ENCODE measurements at regions not wholly inside any gene's neighbourhood (a gene's known extent, or its start where the extent isn't known, plus 50 kb on each side); places are given as distances from the start of the nearest gene placed in this dataset.

- intact Hi-C loops (cut with DNase I) = no loop called here
These were observed 667.2 kb downstream of the GATA3 start for GRCh38 chr10:8721650-8722049.

GRCh38 chr10:8722835-8723234 lies 668.3 kb downstream of the GATA3 start:
- DNase-seq = no peak
- intact Hi-C loops (cut with DNase I) = no loop called here

More at GRCh38 chr10:8721650-8722049, 667.2 kb downstream of the GATA3 start:
- no peak for DNase-seq

GRCh38 chr10:8725343-8725742 lies 670.9 kb downstream of the GATA3 start:
- intact Hi-C loops (cut with DNase I) = no loop called here
- no peak for DNase-seq

- intact Hi-C loops (cut with DNase I) = no loop called here
- no peak for DNase-seq
These were observed 671.7 kb downstream of the GATA3 start for GRCh38 chr10:8726084-8726778.

- intact Hi-C loops (cut with DNase I) = no loop called here
- no peak for DNase-seq
These were observed 672.2 kb downstream of the GATA3 start for GRCh38 chr10:8726779-8727084.

GRCh38 chr10:8731121-8732095 lies 676.9 kb downstream of the GATA3 start:
- no peak for DNase-seq
- intact Hi-C loops (cut with DNase I) = no loop called here

GRCh38 chr10:8738987-8739386 lies 684.5 kb downstream of the GATA3 start:
- intact Hi-C loops (cut with DNase I) = no loop called here
- no peak for DNase-seq

GRCh38 chr10:8752146-8752843 lies 697.8 kb downstream of the GATA3 start:
- no peak for DNase-seq

GRCh38 chr10:8758029-8758428 lies 703.5 kb downstream of the GATA3 start:
- DNase-seq = no peak
- intact Hi-C loops (cut with DNase I) = no loop called here

More at GRCh38 chr10:8752146-8752843, 697.8 kb downstream of the GATA3 start:
- intact Hi-C loops (cut with DNase I) = no loop called here

- intact Hi-C loops (cut with DNase I) = no loop called here
- DNase-seq = no peak
These were observed 712.4 kb downstream of the GATA3 start for GRCh38 chr10:8766899-8767298.

GRCh38 chr10:8767591-8767990 lies 713.1 kb downstream of the GATA3 start:
- no peak for DNase-seq
- intact Hi-C loops (cut with DNase I) = no loop called here

- no peak for DNase-seq
- intact Hi-C loops (cut with DNase I) = no loop called here
These were observed 713.9 kb downstream of the GATA3 start for GRCh38 chr10:8768341-8768740.

- no peak for DNase-seq
- intact Hi-C loops (cut with DNase I) = no loop called here
These were observed 714.4 kb downstream of the GATA3 start for GRCh38 chr10:8768852-8769251.

GRCh38 chr10:8776926-8777622 lies 722.6 kb downstream of the GATA3 start:
- intact Hi-C loops (cut with DNase I) = no loop called here
- DNase-seq = no peak

GRCh38 chr10:8778713-8779112 lies 724.2 kb downstream of the GATA3 start:
- DNase-seq = no peak
- intact Hi-C loops (cut with DNase I) = no loop called here

GRCh38 chr10:8787649-8788048 lies 733.2 kb downstream of the GATA3 start:
- DNase-seq = no peak

GRCh38 chr10:8790390-8790789 lies 735.9 kb downstream of the GATA3 start:
- intact Hi-C loops (cut with DNase I) = no loop called here
- DNase-seq = no peak

More at GRCh38 chr10:8787649-8788048, 733.2 kb downstream of the GATA3 start:
- intact Hi-C loops (cut with DNase I) = no loop called here

GRCh38 chr10:8794860-8795259 lies 740.4 kb downstream of the GATA3 start:
- no peak for DNase-seq
- intact Hi-C loops (cut with DNase I) = no loop called here

- intact Hi-C loops (cut with DNase I) = no loop called here
- no peak for DNase-seq
These were observed 745.9 kb downstream of the GATA3 start for GRCh38 chr10:8800426-8800825.

GRCh38 chr10:8803992-8804391 lies 749.5 kb downstream of the GATA3 start:
- intact Hi-C loops (cut with DNase I) = no loop called here
- DNase-seq = no peak

- no peak for DNase-seq
- intact Hi-C loops (cut with DNase I) = no loop called here
These were observed 756.2 kb downstream of the GATA3 start for GRCh38 chr10:8810677-8811076.

All from posterior cingulate gyrus (tissue), 11 donors.